ENCODE measurements at regions not wholly inside any gene's neighbourhood (a gene's known extent, or its start where the extent isn't known, plus 50 kb on each side); places are given as distances from the start of the nearest gene placed in this dataset.
"Not testable (repeated sequence)": the region's sequence is repeated elsewhere in the genome, so short reads cannot be mapped to it uniquely, and the experiment has no call there.

DNA sequence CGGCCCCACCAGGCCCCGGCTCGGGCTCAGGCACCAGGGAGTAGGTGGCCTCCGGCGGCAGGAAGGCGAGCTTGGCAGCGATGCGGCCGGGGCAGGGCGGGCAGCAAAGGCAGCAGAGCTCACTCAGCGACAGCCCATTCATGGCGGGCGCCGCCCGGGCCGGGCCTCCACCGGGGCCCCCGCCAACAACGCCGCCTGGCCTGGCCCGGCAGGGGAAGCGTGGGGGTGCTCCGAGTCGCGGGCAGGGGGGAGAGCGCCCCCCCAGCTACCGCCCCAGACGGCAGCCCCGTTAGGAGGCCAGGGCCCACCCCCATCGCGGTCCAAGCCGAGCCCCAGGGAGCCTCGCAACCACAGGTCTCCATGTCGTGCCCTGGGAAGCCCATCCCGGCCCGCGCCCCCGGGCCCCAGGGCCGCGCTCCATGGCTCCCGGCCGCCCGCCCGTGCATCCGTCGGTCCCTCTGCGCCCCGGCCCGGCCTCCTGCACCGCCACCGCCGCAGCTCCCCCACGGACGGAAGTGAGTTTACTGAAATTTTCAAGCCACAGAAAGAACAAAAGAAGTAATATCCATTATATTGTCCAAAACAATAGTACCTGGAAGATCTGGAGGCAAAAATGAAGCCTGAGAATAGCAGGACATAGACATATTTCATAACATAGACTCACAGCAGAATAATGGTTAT is 126.6 kb upstream of the VPREB1 start:
- not testable (repeated sequence) for DNase-seq

DNA sequence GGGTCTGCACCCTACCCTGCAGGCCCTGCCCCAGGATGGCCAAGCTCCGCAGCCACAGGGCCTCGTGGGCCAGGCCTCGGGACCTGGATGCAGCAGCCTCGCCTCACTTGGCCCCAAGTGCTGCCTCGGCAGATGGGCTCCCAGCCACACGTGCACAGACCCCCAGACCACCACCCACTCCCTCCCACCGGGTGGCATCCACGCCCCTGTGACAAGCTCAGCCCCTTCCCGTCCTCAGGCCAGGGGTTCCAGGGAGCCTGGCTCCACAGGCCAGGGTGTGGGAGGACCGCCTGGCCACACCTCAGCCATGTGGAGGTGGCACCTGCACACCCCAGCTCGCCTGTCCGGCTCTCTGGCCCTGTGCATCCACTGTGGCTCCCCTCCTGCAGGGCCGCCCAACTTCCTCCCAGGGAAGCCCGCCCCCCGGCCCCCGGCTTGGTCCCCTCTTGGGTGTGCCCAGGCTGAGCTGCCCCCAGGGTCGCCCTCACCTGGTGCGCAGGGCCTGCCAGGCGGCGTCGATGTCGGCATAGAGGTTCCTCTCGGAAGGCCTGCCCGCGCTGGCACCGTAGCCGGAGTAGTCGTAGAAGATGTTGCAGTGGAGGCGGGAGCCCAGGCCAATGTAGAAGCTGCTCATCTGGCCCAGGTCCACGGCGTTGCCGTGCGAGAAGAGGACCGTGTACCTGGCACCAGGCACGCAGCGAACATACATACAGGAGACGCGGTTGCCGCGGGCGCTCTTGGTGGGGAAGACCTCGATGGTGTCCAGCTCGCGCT is 127.4 kb upstream of the VPREB1 start:
- not testable (repeated sequence) for DNase-seq

DNA sequence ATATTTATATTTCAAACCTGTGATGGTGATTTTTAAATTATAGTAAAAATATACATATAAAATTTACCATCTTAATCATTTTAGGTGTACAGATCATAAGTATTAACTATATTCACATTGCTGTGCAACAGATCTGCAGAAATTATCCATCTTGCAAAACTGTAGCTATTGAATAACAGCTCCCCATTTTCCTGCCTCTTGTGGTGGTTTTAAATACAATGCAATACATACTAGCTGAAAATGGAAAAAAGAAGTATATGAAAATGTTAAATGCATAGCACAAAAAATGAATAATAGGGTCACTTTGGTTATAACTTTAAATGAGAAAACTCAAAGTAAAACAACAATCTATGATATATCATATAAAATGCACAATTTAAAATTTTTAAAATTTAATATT is 130.9 kb upstream of the VPREB1 start:
- DNase-seq: no peak

DNA sequence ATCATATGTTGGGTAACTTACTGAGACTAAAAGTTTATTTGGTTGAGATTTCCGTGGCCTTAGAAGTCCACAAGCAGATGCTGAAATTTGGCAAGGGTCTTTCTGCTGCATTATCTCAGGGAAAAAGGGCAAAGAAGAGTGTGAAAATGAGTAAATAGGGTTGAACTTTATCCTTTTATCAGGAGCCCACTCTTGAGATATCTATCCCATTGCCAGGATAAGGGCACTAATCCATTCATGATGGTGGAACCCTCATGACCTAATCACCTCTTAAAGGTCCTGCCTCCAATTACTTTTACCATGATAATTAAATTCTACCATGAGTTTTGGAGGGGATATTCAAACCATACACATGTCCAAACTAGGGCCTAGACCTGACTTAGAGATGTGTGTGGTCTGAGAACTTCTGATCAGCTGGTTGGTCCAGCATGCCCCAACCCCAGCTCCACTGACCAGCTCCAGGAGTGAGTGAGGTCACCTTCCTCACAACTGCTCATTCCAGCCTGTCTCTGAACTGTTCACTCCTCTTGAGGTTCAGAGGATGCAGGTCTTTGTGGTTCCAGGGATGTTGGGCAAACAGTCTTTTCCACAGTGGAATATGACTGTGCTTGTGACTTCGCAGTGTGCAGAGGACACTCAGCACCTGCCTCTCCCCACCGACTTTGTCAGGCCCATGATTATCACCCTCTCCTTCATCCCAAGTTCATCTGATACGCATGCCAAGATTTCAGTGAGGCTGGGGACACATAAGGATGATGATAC is 130.1 kb upstream of the TOP3B start:
- DNase-seq: no peak

DNA sequence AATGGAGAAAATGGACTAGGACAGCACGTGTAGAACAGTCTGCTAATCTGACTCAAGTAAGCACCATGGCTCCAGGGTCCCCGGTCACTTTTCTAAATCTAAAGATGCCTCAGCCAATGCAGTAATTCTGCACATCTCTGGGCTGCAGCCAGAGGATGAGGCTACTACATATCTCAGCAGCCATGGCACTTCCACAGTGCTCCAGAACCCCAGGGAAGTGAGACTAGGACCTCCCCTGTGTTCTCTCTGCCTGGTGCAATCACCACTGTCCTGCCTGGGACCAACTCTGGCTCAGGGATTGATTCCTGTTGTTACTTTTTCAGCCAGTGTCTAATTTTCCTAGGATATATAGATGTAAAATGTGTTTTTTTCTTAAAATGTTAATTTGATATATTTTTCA is 129.4 kb upstream of the TOP3B start:
- no peak for DNase-seq

DNA sequence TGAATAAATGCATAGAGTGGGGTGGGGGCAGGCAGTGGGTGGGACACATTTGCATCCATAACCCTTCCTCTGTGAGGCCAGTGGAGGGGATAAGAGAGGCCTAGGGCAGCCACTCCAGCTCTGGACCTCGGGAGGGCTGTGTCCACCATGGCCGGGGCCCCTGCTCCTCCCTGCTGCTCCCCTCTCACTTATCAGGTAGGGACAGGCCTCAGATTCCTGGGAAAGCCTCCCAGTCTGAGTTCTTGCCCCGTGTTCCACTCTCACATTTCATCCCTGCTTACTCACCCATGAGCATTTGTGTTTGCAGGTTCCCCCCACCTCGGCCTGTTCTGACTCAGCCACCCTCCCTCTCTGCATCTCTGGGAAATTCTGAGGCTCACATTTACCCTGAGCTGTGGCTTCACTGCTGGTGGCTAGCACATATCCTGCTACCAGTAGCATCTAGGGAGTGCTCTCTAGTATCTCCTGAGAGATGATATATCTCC is 128.7 kb upstream of the TOP3B start:
- peak in 1 of 2 experiments; percentile 5 for DNase-seq

DNA sequence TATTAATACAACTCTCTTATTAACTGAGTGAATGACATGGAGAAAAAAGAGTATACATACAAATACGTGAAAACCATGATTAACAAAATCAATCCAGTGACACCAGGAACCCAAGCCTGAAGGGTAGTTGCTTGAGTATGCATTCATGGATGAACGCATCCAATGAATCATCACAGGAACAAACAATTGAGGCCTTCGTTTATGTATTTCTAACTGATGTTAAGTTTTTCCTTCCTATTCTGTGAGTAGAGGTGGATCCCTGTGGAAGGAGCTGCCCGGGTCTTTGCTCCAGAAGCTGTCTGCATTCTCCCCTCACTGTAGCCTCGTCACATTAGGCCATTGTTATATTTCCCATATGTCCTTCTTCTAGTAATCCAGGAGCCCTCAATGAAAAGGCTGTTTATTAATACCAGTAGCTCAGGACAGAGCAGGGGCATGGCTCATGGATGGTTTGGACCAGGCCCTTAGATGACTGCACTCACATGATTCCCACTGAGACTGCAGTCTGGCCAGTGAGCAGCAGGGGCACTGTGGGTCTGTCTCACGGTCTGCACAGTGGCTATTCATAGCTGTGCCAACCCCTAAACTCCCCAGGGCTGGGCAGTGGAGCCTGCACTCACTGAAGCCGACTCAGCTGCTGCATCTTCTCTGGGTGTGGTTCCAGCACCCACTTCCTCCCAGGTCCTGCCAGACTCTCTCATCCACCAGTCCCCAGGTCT is 128.1 kb upstream of the TOP3B start:
- peak in 1 of 2 experiments; percentile 4 for DNase-seq

DNA sequence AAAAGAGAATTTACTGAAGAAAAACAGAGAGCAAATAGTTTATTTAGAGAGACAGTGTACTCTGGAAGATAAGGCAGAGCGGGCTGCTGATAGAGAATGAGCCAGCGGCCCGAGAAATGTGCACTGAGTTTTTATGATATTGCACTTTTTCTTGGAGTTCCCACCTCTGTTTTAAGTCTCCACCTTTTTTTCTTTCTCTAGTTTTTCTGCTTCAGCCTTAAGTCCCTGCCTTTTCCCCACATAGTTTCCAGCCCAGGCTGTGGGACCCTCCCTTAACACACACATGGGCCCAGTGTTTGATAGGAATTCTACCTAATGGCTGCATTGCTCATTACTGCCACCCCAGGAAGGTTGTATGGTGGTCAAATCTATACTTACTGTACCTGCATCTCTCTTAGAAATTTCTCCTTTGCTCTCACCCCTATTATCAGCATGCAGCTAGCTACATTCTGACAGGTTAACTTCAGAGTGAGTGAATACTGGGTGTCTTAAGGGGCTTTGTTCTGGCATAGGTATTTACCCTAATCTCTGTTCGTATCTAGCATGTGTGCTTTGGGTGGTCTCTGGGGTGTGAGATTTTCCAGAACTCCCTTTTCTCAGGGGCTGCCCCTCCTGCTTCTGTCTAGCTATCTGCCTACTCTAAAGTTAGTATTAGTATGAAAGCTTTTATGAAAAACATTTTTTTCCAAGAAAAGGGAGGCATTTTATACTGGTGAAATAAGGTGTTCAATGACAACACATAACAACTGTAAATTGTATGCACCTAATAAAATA is 127.3 kb upstream of the TOP3B start:
- no peak for DNase-seq

DNA sequence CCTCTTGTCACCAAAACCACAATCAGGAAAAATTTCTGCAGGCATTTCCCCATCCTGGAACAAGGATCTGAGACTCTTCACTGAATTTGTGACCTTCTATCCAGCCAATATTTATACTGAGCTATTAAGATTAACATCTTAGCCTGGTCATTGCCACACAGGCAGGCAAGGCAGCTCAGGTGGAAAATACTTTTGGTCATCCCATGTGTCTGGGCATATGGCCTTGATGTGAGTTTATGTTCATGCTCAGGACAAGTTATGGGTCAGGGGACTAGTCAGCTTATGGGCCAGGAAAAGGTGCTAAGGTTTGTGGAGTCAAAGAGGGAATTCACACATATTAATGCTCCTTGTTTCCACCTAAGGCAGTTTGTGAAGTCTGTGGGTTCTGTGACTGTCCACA is 124.3 kb upstream of the TOP3B start:
- no peak for DNase-seq

DNA sequence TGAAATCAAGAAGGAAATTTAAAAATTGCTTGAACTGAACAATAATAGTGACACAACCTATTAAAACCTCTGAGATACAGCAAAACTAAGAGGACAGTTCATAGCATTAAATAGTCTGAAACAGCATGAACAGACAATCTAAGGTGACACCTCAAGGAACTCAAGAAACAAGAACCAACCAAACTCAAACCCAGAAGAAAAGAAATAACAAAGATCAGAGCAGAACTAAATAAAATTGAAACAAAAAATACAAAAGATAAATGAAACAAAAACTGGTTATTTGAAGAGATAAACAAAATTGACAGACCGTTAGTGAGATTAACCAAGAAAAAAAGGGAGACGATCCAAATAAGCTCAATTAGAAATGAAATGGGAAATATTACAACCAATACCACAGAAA is 122.8 kb upstream of the TOP3B start:
- DNase-seq: no peak

DNA sequence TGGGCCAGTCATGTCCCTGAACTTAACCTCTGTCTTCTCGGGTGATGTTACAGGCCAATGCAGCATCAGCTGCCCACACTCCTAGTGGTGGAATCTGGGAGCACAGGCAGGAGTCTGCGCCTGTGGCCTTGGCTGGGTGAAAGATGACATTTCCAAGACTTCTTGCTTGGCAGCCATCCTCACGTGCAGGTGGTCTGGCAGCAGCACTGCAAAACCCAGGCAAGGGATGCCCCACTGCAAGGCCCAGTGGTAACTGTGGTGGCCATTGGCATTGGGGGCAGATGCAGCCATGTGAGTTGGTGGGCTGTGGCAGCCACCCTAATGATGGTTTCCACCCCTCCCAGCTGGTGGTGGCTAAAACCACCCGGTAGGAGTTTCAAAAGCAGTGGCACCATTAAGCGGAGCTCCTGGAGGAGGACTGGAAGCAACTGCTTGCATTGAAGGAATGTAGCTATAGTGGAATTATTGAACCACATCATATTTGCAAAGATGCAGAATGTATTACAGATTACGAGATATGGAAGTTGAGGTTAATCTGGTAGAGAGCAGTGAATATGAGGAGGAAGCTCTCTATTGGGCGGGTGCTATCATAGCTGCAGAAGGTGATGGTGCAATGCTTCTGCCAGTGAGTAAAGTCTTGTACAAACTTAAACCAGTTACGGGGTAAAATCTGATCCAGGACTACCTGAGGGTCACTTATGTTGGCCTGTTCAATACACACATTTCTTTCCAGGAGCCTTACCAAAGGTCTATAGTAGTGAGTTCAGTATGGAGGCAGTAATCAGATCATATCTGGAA is 120.7 kb upstream of the TOP3B start:
- peak in 1 of 2 experiments; percentile 5 for DNase-seq

DNA sequence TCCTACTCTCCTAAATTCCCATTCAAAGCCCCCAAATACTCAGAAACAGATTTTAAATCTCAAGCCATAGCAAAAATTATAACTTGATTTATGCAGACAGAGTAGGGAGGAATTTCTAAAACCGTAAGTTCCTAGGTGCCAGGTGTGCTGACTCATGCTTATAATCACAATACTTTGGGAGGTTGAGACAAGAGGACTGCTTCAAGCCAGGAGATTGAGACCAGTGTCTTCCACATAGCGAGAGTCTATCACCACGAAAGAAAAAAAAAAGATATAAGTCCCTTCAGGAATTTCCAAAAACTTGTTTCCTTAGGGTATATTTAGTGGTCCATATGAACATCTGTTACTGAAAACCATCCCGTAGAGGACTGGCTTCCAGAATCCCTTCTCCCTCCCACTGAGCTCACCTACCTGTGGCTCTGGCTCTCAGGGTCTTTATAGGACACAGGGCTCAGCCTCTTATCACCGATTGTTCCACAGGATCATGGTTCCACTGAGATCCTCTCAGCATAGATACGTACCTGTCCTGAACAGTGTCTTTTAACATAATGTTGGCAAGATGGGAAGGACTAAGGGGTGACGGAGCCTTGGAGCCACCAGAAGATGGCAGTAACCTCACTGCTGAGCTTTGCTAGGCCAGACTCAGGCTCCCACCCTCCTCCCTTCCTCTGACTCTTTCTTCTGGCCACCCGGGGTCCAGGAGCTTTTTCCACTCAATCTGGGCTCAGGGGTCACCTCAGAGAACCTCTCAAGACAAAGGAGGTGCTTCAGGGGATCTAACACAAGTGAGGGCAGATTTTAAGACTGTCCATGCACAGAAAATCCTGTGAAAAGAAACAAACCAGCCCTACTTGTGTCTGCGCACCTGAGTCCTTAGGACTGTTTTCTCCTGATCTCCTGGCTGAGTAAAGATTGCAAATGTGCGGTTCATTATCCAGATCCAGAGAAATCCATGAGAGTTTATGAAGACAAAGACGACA is 117.5 kb upstream of the TOP3B start:
- no peak for DNase-seq

DNA sequence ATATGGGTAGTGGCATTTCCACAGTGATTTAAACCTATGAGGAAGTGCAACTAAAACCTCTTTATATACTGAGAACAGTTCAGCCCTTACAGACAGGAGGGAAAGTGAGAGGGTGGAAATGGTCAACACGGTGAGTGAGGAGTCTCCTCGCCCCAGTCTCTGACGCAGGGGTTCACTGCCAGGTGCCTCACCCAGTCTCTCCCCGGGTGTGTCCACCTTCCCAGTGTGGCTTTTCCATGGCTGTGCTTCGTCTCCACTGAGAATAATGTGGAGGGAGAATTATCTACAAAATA is 116.6 kb upstream of the TOP3B start:
- DNase-seq: no peak

DNA sequence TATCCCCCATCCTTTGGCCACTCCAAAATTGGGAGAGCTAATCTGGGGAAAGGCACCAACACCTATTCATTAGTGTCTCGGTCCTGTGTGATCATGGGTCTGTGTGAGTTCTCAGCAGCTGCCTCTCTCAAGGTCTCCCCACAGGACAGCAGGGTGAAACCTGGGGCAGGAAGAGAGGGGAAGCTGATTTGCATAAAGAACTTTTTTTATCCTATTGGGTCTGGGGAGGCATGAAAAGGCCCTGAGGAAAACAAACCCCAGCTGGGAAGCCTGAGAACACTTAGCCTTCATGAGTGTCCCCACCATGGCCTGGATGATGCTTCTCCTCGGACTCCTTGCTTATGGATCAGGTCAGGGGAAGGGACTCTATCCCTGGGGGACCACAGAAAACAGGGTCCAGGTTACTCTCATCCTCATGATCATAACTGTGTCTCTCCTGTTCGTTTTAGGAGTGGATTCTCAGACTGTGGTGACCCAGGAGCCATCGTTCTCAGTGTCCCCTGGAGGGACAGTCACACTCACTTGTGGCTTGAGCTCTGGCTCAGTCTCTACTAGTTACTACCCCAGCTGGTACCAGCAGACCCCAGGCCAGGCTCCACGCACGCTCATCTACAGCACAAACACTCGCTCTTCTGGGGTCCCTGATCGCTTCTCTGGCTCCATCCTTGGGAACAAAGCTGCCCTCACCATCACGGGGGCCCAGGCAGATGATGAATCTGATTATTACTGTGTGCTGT is 116.0 kb upstream of the TOP3B start:
- no peak for DNase-seq

DNA sequence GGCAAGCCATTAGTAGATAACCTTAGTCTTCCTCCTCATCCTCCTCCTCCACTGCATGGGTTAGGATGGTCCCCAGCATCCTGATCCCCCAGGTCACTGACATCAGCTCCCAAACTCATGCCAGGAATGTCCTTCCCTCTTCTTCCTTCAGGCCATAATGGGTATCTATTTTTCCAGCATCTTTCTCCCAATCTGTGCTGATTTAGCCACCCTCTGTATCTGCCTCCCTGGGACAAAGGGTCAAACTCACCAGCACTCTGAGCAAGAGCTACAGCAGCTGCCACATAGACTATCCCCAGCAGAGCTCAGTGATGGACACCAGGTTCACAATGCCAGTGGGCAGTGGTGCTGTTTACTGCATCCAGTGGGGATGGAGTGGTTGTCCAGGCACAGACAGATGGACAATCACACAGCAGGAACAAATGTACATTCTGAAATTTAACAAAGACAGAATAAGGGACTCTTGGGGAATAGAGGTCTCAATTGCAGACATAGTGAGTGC is 115.2 kb upstream of the TOP3B start:
- no peak for DNase-seq

DNA sequence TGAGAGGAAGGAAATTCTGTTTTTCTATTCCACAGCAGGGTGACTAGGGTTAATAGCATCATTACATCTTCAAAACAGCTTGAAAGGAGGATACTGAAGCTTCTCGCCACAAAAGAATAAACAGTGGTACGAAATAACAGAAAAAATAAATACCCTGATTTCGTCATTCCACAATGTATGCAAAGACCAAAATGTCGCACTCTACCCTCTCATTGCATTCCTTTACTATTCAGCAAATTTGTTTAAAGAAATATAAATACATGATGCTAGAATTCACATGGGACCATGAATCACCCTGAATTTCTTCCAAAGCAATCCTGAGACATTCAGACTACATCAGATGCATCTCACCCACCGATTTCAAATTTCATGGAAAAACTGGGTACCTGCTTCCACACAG is 112.3 kb upstream of the TOP3B start:
- DNase-seq: no peak

DNA sequence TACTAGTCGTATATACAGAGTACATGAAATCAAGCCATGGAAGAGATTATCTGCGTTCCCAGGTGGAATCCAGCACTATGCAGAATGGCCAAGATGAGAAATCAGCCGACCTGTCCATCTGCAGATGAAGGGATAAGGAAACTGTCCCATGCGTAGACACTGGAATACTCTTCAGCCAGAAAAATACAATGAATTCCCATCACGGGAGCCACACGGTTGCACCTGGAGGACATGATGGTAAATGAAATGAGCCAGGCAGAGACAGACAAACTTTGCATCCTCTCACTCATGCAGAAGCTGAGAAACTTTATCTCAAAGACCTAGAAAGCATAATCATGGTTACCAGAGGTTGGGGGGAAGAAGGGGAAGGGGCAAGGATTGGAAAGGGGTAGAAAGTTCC is 111.9 kb upstream of the TOP3B start:
- no peak for DNase-seq

DNA sequence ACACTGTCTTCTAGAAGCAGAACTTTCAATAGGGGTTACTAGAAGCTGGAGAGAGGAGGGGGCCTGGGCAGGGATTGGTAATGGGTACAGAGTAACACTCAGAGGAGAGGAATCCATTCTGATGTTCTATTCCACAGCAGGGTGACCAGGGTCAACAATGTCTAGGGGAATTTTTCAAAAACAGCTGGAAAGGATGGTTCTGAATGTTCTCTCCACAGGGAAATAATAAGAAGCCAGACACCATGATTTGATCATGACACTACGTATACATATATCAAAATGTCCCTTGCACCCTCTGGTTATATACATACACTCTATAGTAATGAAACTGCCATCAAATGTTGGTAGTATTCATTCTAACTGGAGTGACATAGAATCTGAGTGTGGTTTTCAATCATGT is 111.2 kb upstream of the TOP3B start:
- no peak for DNase-seq

DNA sequence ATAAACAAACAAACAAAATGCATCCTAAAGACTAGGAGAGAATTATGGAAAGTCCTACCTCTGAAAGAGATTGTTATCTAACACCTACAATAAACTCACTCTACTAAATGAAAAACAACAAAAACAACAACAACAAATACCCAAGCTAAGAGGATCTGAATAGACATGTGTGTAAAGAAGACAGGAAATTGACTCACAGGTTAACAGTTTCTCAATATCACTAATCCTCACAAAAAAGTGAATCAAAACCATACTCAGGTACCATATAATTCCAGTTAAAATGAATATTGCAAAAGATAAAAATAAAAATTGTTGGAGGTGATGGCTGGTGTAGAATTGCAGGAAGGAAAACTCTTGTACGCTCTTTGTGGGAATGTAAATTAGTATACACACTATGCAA is 110.4 kb upstream of the TOP3B start:
- DNase-seq: no peak

All from SW 1271 (cell line).